ENCODE measurements at regions not wholly inside any gene's neighbourhood (a gene's known extent, or its start where the extent isn't known, plus 50 kb on each side); places are given as distances from the start of the nearest gene placed in this dataset.

DNA sequence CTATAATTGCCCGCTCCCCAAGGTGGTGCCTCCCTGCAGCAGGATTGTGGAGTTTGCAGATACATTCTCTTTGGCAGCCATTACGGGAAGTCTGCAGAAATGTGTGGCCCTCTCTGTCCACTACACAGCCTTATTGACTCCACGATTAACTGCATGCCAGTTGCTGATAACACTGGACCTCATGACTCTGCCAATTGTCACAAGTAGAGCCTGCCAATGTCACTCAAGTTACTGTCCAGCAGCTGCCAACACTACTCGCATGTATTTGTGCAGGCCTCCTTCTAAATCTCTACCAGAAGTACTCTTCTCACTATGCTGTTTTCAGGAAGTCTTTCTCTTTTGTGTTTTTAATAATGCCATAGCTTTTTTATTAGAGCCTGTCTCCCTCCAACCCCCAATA lies 128.8 kb downstream of the PPP1R3A start:
- Histone ChIP-seq H3K4me1 (ENCODE audit: control insufficient read depth in 5 of 5, insufficient read depth in 5 of 5, low read length in 5 of 5) (no peaks in the 10 kb centered on the region), H3K27ac (ENCODE audit: low read depth in 1 of 2, low read length in 1 of 2) (no peak overlapping the region), H3K9ac (ENCODE audit: insufficient read depth in 1 of 2, low read length in 2 of 2) (no peak overlapping the region), H3K36me3 (ENCODE audit: control insufficient read depth in 4 of 4, insufficient read depth in 4 of 4, low read length in 4 of 4) (no peaks in the 10 kb centered on the region), H3K4me3 (no peak overlapping the region), H3K9me3 (ENCODE audit: control insufficient read depth in 4 of 4, insufficient read depth in 3 of 4, low read length in 3 of 4) (no peaks in the 10 kb centered on the region), H3K27me3 (ENCODE audit: control insufficient read depth in 3 of 3, insufficient read depth in 3 of 3, low read length in 2 of 3) (no peaks in the 10 kb centered on the region)
- TF ChIP-seq, protein P1, sequence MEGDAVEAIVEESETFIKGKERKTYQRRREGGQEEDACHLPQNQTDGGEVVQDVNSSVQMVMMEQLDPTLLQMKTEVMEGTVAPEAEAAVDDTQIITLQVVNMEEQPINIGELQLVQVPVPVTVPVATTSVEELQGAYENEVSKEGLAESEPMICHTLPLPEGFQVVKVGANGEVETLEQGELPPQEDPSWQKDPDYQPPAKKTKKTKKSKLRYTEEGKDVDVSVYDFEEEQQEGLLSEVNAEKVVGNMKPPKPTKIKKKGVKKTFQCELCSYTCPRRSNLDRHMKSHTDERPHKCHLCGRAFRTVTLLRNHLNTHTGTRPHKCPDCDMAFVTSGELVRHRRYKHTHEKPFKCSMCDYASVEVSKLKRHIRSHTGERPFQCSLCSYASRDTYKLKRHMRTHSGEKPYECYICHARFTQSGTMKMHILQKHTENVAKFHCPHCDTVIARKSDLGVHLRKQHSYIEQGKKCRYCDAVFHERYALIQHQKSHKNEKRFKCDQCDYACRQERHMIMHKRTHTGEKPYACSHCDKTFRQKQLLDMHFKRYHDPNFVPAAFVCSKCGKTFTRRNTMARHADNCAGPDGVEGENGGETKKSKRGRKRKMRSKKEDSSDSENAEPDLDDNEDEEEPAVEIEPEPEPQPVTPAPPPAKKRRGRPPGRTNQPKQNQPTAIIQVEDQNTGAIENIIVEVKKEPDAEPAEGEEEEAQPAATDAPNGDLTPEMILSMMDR (IDR thresholded peaks at IDR 0.05; ENCODE audit: control extremely low read depth, extremely low read depth), result no peak
- WGBS, 2 donors, result 73 to 84% methylated on average over 4 of the region's 4 CpGs
- DNase-seq (peak; percentile 25 to 57 (median 49)), ATAC-seq (ENCODE audit: insufficient read depth, low FRiP score) (no peak)

- DNase-seq, result no peak
- no peak overlapping the region for H3K27ac ChIP-seq (ENCODE audit: low read depth in 1 of 2, low read length in 1 of 2)
- ATAC-seq (ENCODE audit: insufficient read depth, low FRiP score), result no peak
- H3K36me3 ChIP-seq (ENCODE audit: control insufficient read depth in 4 of 4, insufficient read depth in 4 of 4, low read length in 4 of 4), result no peaks in the 10 kb centered on the region
- no peaks in the 10 kb centered on the region for H3K27me3 ChIP-seq (ENCODE audit: control insufficient read depth in 3 of 3, insufficient read depth in 3 of 3, low read length in 2 of 3)
- H3K9ac ChIP-seq (ENCODE audit: insufficient read depth in 1 of 2, low read length in 2 of 2), result no peak overlapping the region
- no peaks in the 10 kb centered on the region for H3K9me3 ChIP-seq (ENCODE audit: control insufficient read depth in 4 of 4, insufficient read depth in 3 of 4, low read length in 3 of 4)
- H3K4me3 ChIP-seq, result no peak overlapping the region
- 89 to 94% methylated on average over 2 of the region's 2 CpGs for whole genome bisulfite sequencing, 2 donors
- TF ChIP-seq, protein P1 (IDR thresholded peaks at IDR 0.05; ENCODE audit: control extremely low read depth, extremely low read depth), result no peak
- H3K4me1 ChIP-seq (ENCODE audit: control insufficient read depth in 5 of 5, insufficient read depth in 5 of 5, low read length in 5 of 5), result no peaks in the 10 kb centered on the region
Observed at GRCh38 chr7:113787106-113787505, 131.7 kb downstream of the PPP1R3A start.

- H3K27ac ChIP-seq (ENCODE audit: low read depth in 1 of 2, low read length in 1 of 2), result no peak overlapping the region
- no peak for ATAC-seq (ENCODE audit: insufficient read depth, low FRiP score)
- no peaks in the 10 kb centered on the region for H3K9me3 ChIP-seq (ENCODE audit: control insufficient read depth in 4 of 4, insufficient read depth in 3 of 4, low read length in 3 of 4)
- no peaks in the 10 kb centered on the region for H3K4me1 ChIP-seq (ENCODE audit: control insufficient read depth in 5 of 5, insufficient read depth in 5 of 5, low read length in 5 of 5)
- H3K36me3 ChIP-seq (ENCODE audit: control insufficient read depth in 4 of 4, insufficient read depth in 4 of 4, low read length in 4 of 4), result no peaks in the 10 kb centered on the region
- H3K9ac ChIP-seq (ENCODE audit: insufficient read depth in 1 of 2, low read length in 2 of 2), result no peak overlapping the region
- H3K27me3 ChIP-seq (ENCODE audit: control insufficient read depth in 3 of 3, insufficient read depth in 3 of 3, low read length in 2 of 3), result no peaks in the 10 kb centered on the region
- H3K4me3 ChIP-seq, result no peak overlapping the region
- 79 to 80% methylated on average over 3 of the region's 3 CpGs for WGBS, 2 donors
- TF ChIP-seq, protein P1 (IDR thresholded peaks at IDR 0.05; ENCODE audit: control extremely low read depth, extremely low read depth), result no peak
- DNase-seq, result no peak
Observed at GRCh38 chr7:113784956-113785355, 133.9 kb downstream of the PPP1R3A start.

DNA sequence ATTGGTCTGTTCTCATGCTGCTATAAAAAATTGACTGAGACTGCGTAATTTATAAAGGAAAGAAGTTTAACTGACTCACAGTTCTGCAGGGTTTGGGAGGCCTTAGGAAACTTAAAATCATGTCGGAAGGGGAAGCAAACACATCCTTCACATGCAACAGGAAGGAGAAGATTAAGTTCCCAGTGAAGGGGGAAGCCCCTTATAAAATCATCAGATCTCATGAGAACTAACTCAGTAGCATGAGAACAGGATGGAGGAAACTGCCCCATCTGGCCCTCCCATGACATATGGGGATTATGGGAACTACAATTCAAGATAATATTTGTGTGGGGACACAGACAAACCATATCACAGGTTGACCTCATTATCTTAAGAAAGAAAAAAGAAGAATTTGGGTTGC lies 134.5 kb downstream of the PPP1R3A start:
- no peak overlapping the region for H3K27ac ChIP-seq (ENCODE audit: low read depth in 1 of 2, low read length in 1 of 2)
- H3K4me3 ChIP-seq, result no peak overlapping the region
- H3K9me3 ChIP-seq (ENCODE audit: control insufficient read depth in 4 of 4, insufficient read depth in 3 of 4, low read length in 3 of 4), result no peaks in the 10 kb centered on the region
- WGBS, 2 donors, result 24 to 50% methylated on average over 2 of the region's 2 CpGs
- H3K9ac ChIP-seq (ENCODE audit: insufficient read depth in 1 of 2, low read length in 2 of 2), result no peak overlapping the region
- no peaks in the 10 kb centered on the region for H3K36me3 ChIP-seq (ENCODE audit: control insufficient read depth in 4 of 4, insufficient read depth in 4 of 4, low read length in 4 of 4)
- H3K27me3 ChIP-seq (ENCODE audit: control insufficient read depth in 3 of 3, insufficient read depth in 3 of 3, low read length in 2 of 3), result no peaks in the 10 kb centered on the region
- TF ChIP-seq, protein P1 (IDR thresholded peaks at IDR 0.05; ENCODE audit: control extremely low read depth, extremely low read depth), result no peak
- no peak for ATAC-seq (ENCODE audit: insufficient read depth, low FRiP score)
- no peak for DNase-seq
- no peaks in the 10 kb centered on the region for H3K4me1 ChIP-seq (ENCODE audit: control insufficient read depth in 5 of 5, insufficient read depth in 5 of 5, low read length in 5 of 5)
